Bronchial epithelial cell (primary cell): ENCODE measurements at regions not wholly inside any gene's neighbourhood (a gene's known extent, or its start where the extent isn't known, plus 50 kb on each side); places are given as distances from the start of the nearest gene placed in this dataset.
A peak's percentile ranks its signal among the peaks of the same experiment; 100 is the strongest.

Experiments used
- DNase-seq: peaks from one replicate; pipeline ENCODE4 v3.0.0-alpha.2; 2010; ENCODE audit warnings: low read depth
- FAIRE-seq: peaks from 2 replicates; lab custom pipeline; 2011; peaks lifted over from hg19 to GRCh38; lab: Jason Lieb, UNC
- H3K27me3 ChIP-seq: 2 replicates; pipeline ENCODE4 v1.5.1; 2011; ENCODE audit warnings: low read length; ENCODE audit not compliant: control insufficient read depth, insufficient read depth
- H3K36me3 ChIP-seq: 2 replicates; pipeline ENCODE4 v1.5.1; 2011; ENCODE audit warnings: low read length; ENCODE audit not compliant: control insufficient read depth, insufficient read depth
- H3K4me3 ChIP-seq: 2 replicates; pipeline ENCODE4 v1.5.1; 2011; ENCODE audit warnings: mild to moderate bottlenecking, low read depth, low read length, control low read depth
- TF ChIP-seq, protein P1 (sequence below): IDR thresholded peaks from 2 replicates; pipeline ENCODE4 v1.5.1; 2011; ENCODE audit warnings: mild to moderate bottlenecking, moderate library complexity, low read length, control low read depth, inconsistent platforms; ENCODE audit not compliant: insufficient read depth, severe bottlenecking

DNA sequence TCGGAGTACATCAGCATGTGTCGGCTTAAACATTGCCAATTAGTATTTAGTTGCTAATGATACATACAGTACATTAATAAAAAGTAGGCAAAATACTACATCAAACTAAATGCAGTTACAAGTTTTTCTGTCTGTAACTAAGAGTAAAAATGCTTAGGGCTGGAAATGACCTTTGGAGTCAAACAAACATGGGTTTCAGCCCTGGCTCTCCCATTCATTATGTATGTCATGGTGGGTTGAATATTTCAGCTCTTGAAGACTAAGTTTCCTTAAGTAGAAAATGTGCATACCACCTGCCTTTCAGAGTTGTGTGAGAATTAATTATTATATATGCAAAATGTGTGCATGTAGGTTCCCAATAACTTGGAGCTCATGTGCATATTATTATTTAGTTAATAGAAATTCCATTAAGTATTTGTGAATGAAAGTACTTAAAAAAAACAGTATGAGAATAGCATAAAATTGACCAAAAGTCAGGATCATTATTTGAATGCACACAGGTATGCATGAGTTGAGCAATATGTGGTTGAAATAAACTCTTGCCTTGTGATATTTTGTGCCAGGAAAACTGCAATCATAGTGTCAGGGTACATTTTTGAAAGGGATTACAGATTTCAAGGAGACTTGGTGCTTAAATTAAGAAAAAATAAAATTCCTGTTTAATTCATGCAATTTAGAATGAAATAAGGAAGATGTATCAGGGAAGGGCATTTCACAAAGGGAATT is 2048.7 kb downstream of the PCDH7 start:
- DNase-seq (no peak), FAIRE-seq (no peak)
- Histone ChIP-seq H3K36me3 (no peaks in the 10 kb centered on the region), H3K27me3 (no peaks in the 10 kb centered on the region), H3K4me3 (no peak overlapping the region)
- TF ChIP-seq, protein P1, sequence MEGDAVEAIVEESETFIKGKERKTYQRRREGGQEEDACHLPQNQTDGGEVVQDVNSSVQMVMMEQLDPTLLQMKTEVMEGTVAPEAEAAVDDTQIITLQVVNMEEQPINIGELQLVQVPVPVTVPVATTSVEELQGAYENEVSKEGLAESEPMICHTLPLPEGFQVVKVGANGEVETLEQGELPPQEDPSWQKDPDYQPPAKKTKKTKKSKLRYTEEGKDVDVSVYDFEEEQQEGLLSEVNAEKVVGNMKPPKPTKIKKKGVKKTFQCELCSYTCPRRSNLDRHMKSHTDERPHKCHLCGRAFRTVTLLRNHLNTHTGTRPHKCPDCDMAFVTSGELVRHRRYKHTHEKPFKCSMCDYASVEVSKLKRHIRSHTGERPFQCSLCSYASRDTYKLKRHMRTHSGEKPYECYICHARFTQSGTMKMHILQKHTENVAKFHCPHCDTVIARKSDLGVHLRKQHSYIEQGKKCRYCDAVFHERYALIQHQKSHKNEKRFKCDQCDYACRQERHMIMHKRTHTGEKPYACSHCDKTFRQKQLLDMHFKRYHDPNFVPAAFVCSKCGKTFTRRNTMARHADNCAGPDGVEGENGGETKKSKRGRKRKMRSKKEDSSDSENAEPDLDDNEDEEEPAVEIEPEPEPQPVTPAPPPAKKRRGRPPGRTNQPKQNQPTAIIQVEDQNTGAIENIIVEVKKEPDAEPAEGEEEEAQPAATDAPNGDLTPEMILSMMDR, result no peak

DNA sequence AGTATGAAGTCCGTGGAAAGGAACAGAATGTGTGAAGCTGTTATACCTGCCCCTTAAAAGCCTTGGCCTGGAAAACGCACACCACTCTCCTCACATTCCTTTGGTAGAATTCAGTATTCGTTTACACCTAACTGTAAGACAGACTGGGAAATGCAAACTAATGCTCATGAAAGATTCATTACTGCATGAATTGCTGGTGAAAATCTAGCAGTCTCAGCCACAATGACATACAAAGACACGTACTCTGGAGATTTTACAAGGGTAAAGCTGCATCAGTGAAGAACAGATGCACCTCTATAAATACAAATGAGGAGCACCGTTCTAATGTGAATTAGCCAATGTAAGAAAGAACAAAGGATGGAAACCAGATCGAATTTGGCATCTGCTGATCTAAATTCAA is 2051.3 kb downstream of the PCDH7 start:
- TF ChIP-seq, protein P1, result no peak
- Histone ChIP-seq H3K36me3 (no peaks in the 10 kb centered on the region), H3K4me3 (no peak overlapping the region), H3K27me3 (no peaks in the 10 kb centered on the region)
- DNase-seq, result no peak
- FAIRE-seq, result no peak

DNA sequence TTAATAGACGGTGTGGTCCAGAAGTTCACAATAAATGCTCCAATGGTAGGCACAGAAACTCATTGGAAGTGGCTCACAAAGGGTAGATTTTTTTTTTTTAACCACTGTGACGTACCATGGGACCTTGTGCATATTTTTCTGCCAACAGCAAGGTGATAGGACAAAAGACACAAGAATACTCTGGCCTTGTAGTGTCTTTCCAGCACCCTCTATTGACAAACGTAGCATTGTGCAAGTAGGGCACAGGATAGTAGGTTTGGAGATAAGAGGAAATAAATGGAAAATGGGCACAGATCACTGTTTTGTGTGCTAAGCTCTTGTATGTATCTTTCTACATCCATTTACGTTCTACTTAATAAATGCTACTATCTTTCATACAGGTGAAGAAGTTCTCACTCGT is 2054.9 kb downstream of the PCDH7 start:
- Histone ChIP-seq H3K36me3 (no peaks in the 10 kb centered on the region), H3K27me3 (no peaks in the 10 kb centered on the region), H3K4me3 (no peak overlapping the region)
- TF ChIP-seq, protein P1, result peak; percentile 53
- DNase-seq (peak; percentile 61), FAIRE-seq (no peak)

- FAIRE-seq, result no peak
- TF ChIP-seq, protein P1, result no peak
- no peaks in the 10 kb centered on the region for H3K27me3 ChIP-seq
- no peak for DNase-seq
- H3K36me3 ChIP-seq, result no peaks in the 10 kb centered on the region
- H3K4me3 ChIP-seq, result no peak overlapping the region
These were observed 2056.4 kb downstream of the PCDH7 start for GRCh38 chr4:32776435-32777203.

DNA sequence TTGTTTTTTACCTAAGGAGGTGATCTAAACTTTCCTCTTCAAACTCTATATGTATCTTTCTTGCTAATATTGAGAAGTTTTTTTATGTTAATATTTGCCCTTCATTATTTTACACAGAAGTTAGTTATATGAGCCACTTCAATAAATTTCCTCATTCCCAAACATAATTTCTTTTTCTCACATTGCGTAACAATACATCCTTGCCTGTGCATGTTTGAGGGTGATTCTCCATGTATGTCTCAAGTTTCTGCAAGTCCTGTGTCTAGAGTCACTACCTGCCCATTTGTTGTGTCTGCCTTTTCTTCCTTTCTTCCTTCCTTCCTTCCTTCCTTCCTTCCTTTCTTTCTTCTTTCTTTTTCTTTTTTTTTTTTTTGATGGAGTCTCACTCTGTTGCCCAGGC is 2057.9 kb downstream of the PCDH7 start:
- Histone ChIP-seq H3K36me3 (no peaks in the 10 kb centered on the region), H3K4me3 (no peak overlapping the region), H3K27me3 (no peaks in the 10 kb centered on the region)
- no peak for FAIRE-seq
- TF ChIP-seq, protein P1, result no peak
- peak; percentile 83 for DNase-seq
